Fibroblast of lung (primary cell): ENCODE measurements at regions not wholly inside any gene's neighbourhood (a gene's known extent, or its start where the extent isn't known, plus 50 kb on each side); places are given as distances from the start of the nearest gene placed in this dataset.

Experiments
- DNase-seq, 2 donors: peaks; one replicate each; pipeline versions ENCODE4 v3.0.0 to v3.0.0-alpha.2; 2010; ENCODE audit warnings: low read depth in 2 of 2
- H2AFZ ChIP-seq: 2 replicates; pipeline ENCODE4 v1.5.1; 2012; ENCODE audit warnings: low read length, control low read depth, inconsistent platforms
- H3K27ac ChIP-seq: 2 replicates; pipeline ENCODE4 v1.5.1; 2011; ENCODE audit warnings: low read length, control low read depth; ENCODE audit not compliant: insufficient read depth
- H3K27me3 ChIP-seq: 2 replicates; pipeline ENCODE4 v1.5.1; 2011; ENCODE audit warnings: mild to moderate bottlenecking, low read length; ENCODE audit not compliant: control insufficient read depth, insufficient read depth
- H3K36me3 ChIP-seq: 2 replicates; pipeline ENCODE4 v1.5.1; 2011; ENCODE audit warnings: low read length; ENCODE audit not compliant: control insufficient read depth, insufficient read depth
- H3K4me1 ChIP-seq: 2 replicates; pipeline ENCODE4 v1.5.1; 2011; ENCODE audit warnings: low read length; ENCODE audit not compliant: control insufficient read depth, insufficient read depth; ENCODE audit errors: extremely low read depth
- H3K4me2 ChIP-seq: 2 replicates; pipeline ENCODE4 v1.5.1; 2011; ENCODE audit warnings: low read length, control low read depth; ENCODE audit not compliant: insufficient read depth; ENCODE audit errors: extremely low read depth
- H3K4me3 ChIP-seq, 4 experiments: fragments of 200-600 bp in 1 of 4; sonication (generic) in 1 of 4; replicated peaks in 1 of 4; 2 replicates each; pipeline ENCODE4 v1.5.1; 2011 to 2016; ENCODE audit warnings: low read length in 4 of 4, low read depth in 3 of 4, mild to moderate bottlenecking in 3 of 4, control low read depth in 2 of 4, inconsistent platforms in 1 of 4, mixed read lengths in 1 of 4; ENCODE audit not compliant: insufficient read depth in 1 of 4; ENCODE audit errors: control extremely low read depth in 1 of 4
- H3K79me2 ChIP-seq: 2 replicates; pipeline ENCODE4 v1.5.1; 2012; ENCODE audit warnings: mild to moderate bottlenecking, low read length, inconsistent platforms; ENCODE audit not compliant: control insufficient read depth, insufficient read depth
- H3K9ac ChIP-seq: 2 replicates; pipeline ENCODE4 v1.5.1; 2011; ENCODE audit warnings: mild to moderate bottlenecking, low read length, control low read depth; ENCODE audit not compliant: insufficient read depth
- H3K9me3 ChIP-seq: 2 replicates; pipeline ENCODE4 v1.5.1; 2012; ENCODE audit warnings: low read depth, low read length; ENCODE audit not compliant: control insufficient read depth, insufficient read depth
- H4K20me1 ChIP-seq: 2 replicates; pipeline ENCODE4 v1.5.1; 2011; ENCODE audit warnings: low read length; ENCODE audit not compliant: control insufficient read depth, insufficient read depth; ENCODE audit errors: extremely low read depth
- EZH2 ChIP-seq: IDR thresholded peaks from 2 replicates; pipeline ENCODE4 v1.5.1; 2012; ENCODE audit warnings: low read length, control low read depth, mild to moderate bottlenecking; ENCODE audit errors: missing control alignments
- TF ChIP-seq, protein P1 (sequence below), 2 donors: IDR thresholded peaks in 1 of 2; conservative IDR thresholded peaks in 1 of 2; 1 replicate in 1 of 2; 2 replicates in 1 of 2; pipeline ENCODE4 v1.5.1; 2011 to 2012; ENCODE audit warnings: low read length in 2 of 2, control low read depth in 1 of 2, inconsistent platforms in 1 of 2, low read depth in 1 of 2, mild to moderate bottlenecking in 1 of 2

DNA sequence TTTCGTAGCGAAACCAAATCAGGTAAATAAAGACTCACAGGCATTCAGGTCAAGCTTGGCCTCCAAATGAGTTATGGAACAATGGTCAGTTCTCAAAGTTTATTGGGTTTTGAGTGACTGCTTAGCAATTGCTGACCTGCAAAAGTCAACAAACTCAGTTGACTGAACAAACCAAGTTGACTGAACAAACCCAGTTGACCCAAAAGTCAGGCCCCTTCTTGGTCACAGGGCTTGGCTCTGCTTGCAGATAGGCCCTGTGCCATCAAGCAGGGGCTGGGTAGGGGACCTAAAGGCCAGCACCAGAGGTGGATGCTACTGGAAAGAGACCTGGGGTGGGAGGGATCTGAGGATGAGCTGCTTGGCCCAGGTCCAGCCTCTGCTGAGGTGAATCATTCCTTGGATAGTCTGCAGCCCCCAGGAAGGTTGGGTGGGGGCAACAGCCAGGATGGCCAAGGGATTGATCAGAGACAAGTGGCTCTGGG, 64.6 kb downstream of the GADD45G start:
- DNase-seq, result no peak
- Histone ChIP-seq H3K36me3 (no peaks in the 10 kb centered on the region), H3K4me2 (no peak overlapping the region), H3K4me1 (no peaks in the 10 kb centered on the region), H4K20me1 (no peaks in the 10 kb centered on the region), H3K27ac (no peak overlapping the region), H2AFZ (no peak overlapping the region), H3K27me3 (no peaks in the 10 kb centered on the region), H3K4me3 (no peak overlapping the region), H3K9me3 (no peaks in the 10 kb centered on the region), H3K9ac (no peak overlapping the region), H3K79me2 (no peaks in the 10 kb centered on the region)
- TF ChIP-seq EZH2, result no peak
- TF ChIP-seq, protein P1, sequence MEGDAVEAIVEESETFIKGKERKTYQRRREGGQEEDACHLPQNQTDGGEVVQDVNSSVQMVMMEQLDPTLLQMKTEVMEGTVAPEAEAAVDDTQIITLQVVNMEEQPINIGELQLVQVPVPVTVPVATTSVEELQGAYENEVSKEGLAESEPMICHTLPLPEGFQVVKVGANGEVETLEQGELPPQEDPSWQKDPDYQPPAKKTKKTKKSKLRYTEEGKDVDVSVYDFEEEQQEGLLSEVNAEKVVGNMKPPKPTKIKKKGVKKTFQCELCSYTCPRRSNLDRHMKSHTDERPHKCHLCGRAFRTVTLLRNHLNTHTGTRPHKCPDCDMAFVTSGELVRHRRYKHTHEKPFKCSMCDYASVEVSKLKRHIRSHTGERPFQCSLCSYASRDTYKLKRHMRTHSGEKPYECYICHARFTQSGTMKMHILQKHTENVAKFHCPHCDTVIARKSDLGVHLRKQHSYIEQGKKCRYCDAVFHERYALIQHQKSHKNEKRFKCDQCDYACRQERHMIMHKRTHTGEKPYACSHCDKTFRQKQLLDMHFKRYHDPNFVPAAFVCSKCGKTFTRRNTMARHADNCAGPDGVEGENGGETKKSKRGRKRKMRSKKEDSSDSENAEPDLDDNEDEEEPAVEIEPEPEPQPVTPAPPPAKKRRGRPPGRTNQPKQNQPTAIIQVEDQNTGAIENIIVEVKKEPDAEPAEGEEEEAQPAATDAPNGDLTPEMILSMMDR (conservative IDR thresholded peaks at IDR 0.05 in 1 of 2, IDR thresholded peaks at IDR 0.05 in 1 of 2; ENCODE audit: low read depth in 1 of 2, low read length in 2 of 2), result no peak

DNA sequence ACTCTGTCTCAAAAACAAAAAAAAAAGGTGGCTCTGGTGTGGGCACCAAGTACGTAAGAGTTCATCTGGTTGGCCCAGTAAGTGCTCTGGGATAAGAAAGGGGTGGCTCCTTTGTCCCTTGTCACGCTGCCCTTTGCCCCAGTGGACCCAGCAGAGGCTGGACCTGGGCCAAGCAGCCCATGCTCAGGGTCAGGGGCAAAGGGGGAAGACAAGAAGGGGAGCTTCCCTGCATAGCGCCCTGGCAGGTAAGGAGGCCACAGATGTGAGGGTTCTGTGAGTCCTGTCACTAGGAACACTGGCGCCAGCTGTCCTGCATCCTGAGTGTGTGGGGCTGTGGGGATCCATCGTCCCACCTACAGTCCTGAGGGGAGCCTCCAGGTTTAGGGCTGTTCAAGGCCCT, 65.3 kb downstream of the GADD45G start:
- H3K9me3 ChIP-seq, result no peaks in the 10 kb centered on the region
- no peak overlapping the region for H3K4me2 ChIP-seq
- no peak overlapping the region for H2AFZ ChIP-seq
- no peaks in the 10 kb centered on the region for H3K36me3 ChIP-seq
- H3K27me3 ChIP-seq, result no peaks in the 10 kb centered on the region
- DNase-seq, result no peak
- no peak overlapping the region for H3K27ac ChIP-seq
- TF ChIP-seq EZH2, result no peak
- TF ChIP-seq, protein P1 (conservative IDR thresholded peaks at IDR 0.05 in 1 of 2, IDR thresholded peaks at IDR 0.05 in 1 of 2; ENCODE audit: low read depth in 1 of 2, low read length in 2 of 2), result no peak
- no peak overlapping the region for H3K4me3 ChIP-seq
- no peaks in the 10 kb centered on the region for H3K4me1 ChIP-seq
- no peaks in the 10 kb centered on the region for H3K79me2 ChIP-seq
- H3K9ac ChIP-seq, result no peak overlapping the region
- no peaks in the 10 kb centered on the region for H4K20me1 ChIP-seq

DNA sequence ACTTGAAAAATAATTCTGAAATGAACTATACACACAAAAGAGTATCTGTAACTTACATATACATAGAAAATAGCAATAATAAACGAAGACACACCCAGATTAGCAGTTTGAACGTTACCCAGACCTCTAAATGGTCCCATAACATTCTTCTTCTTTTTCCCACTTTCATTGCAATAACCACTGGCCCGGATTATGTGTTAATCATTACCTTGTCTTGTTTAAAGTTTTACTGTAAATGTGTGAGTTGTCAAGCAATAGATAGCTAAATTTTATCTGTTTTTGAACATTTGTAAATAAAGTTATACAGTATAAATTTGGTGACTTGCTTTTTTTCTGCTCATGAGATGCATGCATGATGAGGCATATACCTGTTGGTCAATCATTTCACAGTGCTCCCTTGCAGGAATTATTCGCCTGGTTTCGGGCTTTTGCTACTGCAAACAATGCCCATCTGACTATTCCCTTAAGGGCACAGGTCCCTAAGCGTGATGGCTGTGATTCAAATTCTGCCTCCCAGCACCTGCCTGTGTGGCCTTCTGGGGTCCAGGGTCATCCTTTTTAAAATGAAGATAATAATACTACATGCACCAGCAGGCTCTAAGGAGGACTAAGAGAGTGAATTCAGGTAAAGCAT, 66.1 kb downstream of the GADD45G start:
- H3K4me2 ChIP-seq, result no peak overlapping the region
- no peaks in the 10 kb centered on the region for H3K27me3 ChIP-seq
- H3K36me3 ChIP-seq, result no peaks in the 10 kb centered on the region
- H3K9ac ChIP-seq, result no peak overlapping the region
- no peak overlapping the region for H2AFZ ChIP-seq
- H3K4me3 ChIP-seq, result no peak overlapping the region
- H3K4me1 ChIP-seq, result no peaks in the 10 kb centered on the region
- no peaks in the 10 kb centered on the region for H3K79me2 ChIP-seq
- no peak for DNase-seq
- TF ChIP-seq EZH2, result no peak
- TF ChIP-seq, protein P1 (conservative IDR thresholded peaks at IDR 0.05 in 1 of 2, IDR thresholded peaks at IDR 0.05 in 1 of 2; ENCODE audit: low read depth in 1 of 2, low read length in 2 of 2), result no peak
- no peak overlapping the region for H3K27ac ChIP-seq
- no peaks in the 10 kb centered on the region for H4K20me1 ChIP-seq
- no peaks in the 10 kb centered on the region for H3K9me3 ChIP-seq
